HL-60 (cell line): ENCODE measurements at regions not wholly inside any gene's neighbourhood (a gene's known extent, or its start where the extent isn't known, plus 50 kb on each side); places are given as distances from the start of the nearest gene placed in this dataset.

ENCODE experiments used
- DNase-seq, 2 experiments: peaks; one replicate each; pipeline ENCODE4 v3.0.0-alpha.2; 2010 to 2020; ENCODE audit warnings: low read depth in 1 of 2, low spot score in 1 of 2
- H3K27ac ChIP-seq: fragments of 250-450 bp; sonication (Bioruptor Pico); replicated peaks from 2 replicates; pipeline ENCODE4 v1.5.1; 2020; ENCODE audit warnings: mild to moderate bottlenecking, moderate library complexity
- H3K27me3 ChIP-seq: fragments of 250-450 bp; sonication (Bioruptor Pico); 2 replicates; pipeline ENCODE4 v1.5.1; 2021; ENCODE audit warnings: mild to moderate bottlenecking, moderate library complexity; ENCODE audit not compliant: insufficient read depth, poor library complexity, severe bottlenecking
- H3K4me3 ChIP-seq: replicated peaks from 2 replicates; pipeline ENCODE4 v1.5.1; 2011; ENCODE audit warnings: mild to moderate bottlenecking, control low read depth, low read length; ENCODE audit not compliant: insufficient read depth
- CTCF ChIP-seq: IDR thresholded peaks from one replicate; pipeline ENCODE4 v1.5.1; 2011; ENCODE audit warnings: low read length, control low read depth, inconsistent platforms; ENCODE audit not compliant: insufficient read depth
- GABPA ChIP-seq: IDR thresholded peaks from 2 replicates; pipeline ENCODE4 v1.6.1; 2012; ENCODE audit warnings: low read depth
- POLR2AphosphoS5 ChIP-seq: IDR thresholded peaks from 2 replicates; pipeline ENCODE4 v1.6.1; 2012; ENCODE audit warnings: low read depth
- REST ChIP-seq: IDR thresholded peaks from 2 replicates; pipeline ENCODE4 v1.6.1; 2012; ENCODE audit warnings: low read depth; ENCODE audit not compliant: insufficient replicate concordance
- SPI1 ChIP-seq: IDR thresholded peaks from 2 replicates; pipeline ENCODE4 v1.6.1; 2012; ENCODE audit warnings: low read depth, mild to moderate bottlenecking, borderline replicate concordance

DNA sequence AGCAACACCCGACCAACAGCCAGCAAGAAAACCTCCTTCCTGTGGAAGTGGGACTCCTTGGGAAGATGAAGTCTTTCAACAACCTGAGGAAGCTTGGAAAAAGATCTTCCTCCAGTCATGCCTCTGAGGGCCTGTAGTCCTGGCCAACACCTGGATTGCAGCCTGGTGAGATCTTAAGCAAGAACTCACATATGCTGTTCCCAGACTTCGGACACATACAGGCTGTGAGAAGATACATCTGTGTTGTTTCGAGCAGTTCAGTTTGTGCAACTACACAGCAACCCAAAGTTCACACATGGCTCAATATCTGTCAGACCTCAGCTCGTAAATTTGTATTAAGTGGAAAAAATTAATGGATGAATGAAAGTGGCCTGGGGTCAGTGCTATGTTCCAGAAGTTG, 65.1 kb upstream of the UBAC2 start:
- TF ChIP-seq REST (no peak), POLR2AphosphoS5 (no peak), SPI1 (no peak), GABPA (no peak), CTCF (no peak)
- peaks cover 67% of the 10 kb centered on the region for H3K27me3 ChIP-seq

GRCh38 chr13:99136427-99136954, 64.2 kb upstream of the UBAC2 start:
- DNase-seq, result no peak
- H3K27ac ChIP-seq, result no peak overlapping the region
- H3K4me3 ChIP-seq, result no peak overlapping the region
- no peak for TF ChIP-seq POLR2AphosphoS5
- TF ChIP-seq SPI1, result no peak
- TF ChIP-seq CTCF, result no peak
- H3K27me3 ChIP-seq, result peaks cover 70% of the 10 kb centered on the region

More for the DNA sequence above, 65.1 kb upstream of the UBAC2 start:
- H3K27ac ChIP-seq, result no peak overlapping the region
- no peak for DNase-seq
- H3K4me3 ChIP-seq, result no peak overlapping the region

- TF ChIP-seq SPI1 (no peak), POLR2AphosphoS5 (no peak), REST (no peak), GABPA (no peak), CTCF (no peak)
- Histone ChIP-seq H3K27ac (no peak overlapping the region), H3K27me3 (peaks cover 66% of the 10 kb centered on the region), H3K4me3 (no peak overlapping the region)
- no peak for DNase-seq
Measured at GRCh38 chr13:99140831-99141230, 59.8 kb upstream of the UBAC2 start.

DNA sequence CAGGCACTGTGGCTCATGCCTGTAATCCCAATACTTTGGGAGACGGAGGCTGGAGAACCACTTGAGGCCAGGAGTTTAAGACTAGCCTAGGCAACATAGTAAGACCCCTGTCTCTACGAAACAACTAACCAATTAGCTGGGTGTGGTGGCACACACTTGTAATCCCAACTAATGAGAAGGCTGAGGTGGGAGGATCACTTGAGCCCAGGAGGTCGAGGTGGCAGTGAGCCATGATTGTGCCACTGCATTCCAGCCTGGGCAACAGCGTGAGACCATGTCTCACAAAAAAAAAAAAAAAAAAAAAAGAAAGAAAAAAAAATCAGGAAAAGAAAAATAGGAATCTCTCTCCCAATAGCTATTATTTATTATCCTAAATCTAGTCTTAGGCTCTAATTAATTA, 56.8 kb upstream of the UBAC2 start:
- peaks cover 72% of the 10 kb centered on the region for H3K27me3 ChIP-seq
- no peak overlapping the region for H3K27ac ChIP-seq
- TF ChIP-seq SPI1 (no peak), POLR2AphosphoS5 (no peak), GABPA (no peak), REST (no peak), CTCF (no peak)
- H3K4me3 ChIP-seq, result no peak overlapping the region
- DNase-seq, result no peak
